Thyroid gland (tissue), 4 donors: ENCODE measurements at regions not wholly inside any gene's neighbourhood (a gene's known extent, or its start where the extent isn't known, plus 50 kb on each side); places are given as distances from the start of the nearest gene placed in this dataset.

Source experiments
- POLR2A ChIP-seq, 2 donors: fragments of 450-650 bp; IDR thresholded peaks; one replicate each; pipeline ENCODE4 v1.6.1; 2017; ENCODE audit warnings: antibody characterized with exemption in 2 of 2, mild to moderate bottlenecking in 2 of 2, moderate library complexity in 1 of 2
- TF ChIP-seq, protein P1 (sequence below), 6 experiments: fragments of 200-600 bp in 3 of 6; fragments of 450-650 bp in 3 of 6; sonication (generic) in 3 of 6; IDR thresholded peaks; one replicate each; pipeline ENCODE4 v1.5.1; 2016 to 2019; ENCODE audit warnings: antibody characterized with exemption in 6 of 6, mild to moderate bottlenecking in 2 of 6, inconsistent platforms in 1 of 6, moderate library complexity in 1 of 6

DNA sequence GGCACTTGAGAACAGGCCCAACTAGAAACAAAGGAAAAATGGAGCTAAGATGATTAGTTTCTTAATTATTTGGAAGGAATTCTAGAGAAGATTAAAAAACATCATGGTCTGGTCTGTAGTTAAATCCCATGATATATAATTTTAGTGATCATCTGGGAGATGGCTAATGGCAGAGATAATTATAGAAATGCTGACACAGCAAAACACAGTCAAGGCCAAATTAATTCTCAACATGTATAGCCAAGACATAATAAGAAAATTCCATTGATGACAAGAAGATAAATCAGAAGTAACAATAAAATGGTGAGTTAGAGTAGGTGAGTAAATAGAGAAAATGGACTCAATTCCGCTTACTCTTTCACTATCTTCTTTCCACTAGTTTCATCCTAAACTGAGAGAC lies 59.2 kb upstream of the ITGA4 start:
- TF ChIP-seq, protein P1, sequence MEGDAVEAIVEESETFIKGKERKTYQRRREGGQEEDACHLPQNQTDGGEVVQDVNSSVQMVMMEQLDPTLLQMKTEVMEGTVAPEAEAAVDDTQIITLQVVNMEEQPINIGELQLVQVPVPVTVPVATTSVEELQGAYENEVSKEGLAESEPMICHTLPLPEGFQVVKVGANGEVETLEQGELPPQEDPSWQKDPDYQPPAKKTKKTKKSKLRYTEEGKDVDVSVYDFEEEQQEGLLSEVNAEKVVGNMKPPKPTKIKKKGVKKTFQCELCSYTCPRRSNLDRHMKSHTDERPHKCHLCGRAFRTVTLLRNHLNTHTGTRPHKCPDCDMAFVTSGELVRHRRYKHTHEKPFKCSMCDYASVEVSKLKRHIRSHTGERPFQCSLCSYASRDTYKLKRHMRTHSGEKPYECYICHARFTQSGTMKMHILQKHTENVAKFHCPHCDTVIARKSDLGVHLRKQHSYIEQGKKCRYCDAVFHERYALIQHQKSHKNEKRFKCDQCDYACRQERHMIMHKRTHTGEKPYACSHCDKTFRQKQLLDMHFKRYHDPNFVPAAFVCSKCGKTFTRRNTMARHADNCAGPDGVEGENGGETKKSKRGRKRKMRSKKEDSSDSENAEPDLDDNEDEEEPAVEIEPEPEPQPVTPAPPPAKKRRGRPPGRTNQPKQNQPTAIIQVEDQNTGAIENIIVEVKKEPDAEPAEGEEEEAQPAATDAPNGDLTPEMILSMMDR (IDR thresholded peaks at IDR 0.05): no peak
- TF ChIP-seq POLR2A (IDR thresholded peaks at IDR 0.05): no peak
